ENCODE measurements at regions not wholly inside any gene's neighbourhood (a gene's known extent, or its start where the extent isn't known, plus 50 kb on each side); places are given as distances from the start of the nearest gene placed in this dataset.
"Not testable (repeated sequence)": the region's sequence is repeated elsewhere in the genome, so short reads cannot be mapped to it uniquely, and the experiment has no call there.

- H3K9me3 ChIP-seq (replicated peaks): no peaks in the 10 kb centered on the region
- H3K36me3 ChIP-seq: no peaks in the 10 kb centered on the region
- no peak overlapping the region for H3K27ac ChIP-seq (replicated peaks)
- no peaks in the 10 kb centered on the region for H3K27me3 ChIP-seq (ENCODE audit: low read depth)
- DNase-seq: no peak
- no peaks in the 10 kb centered on the region for H3K4me1 ChIP-seq
- no peak overlapping the region for H3K4me3 ChIP-seq
- TF ChIP-seq CTCF (IDR thresholded peaks at IDR 0.05; ENCODE audit: borderline replicate concordance): no peak
- intact Hi-C loops (cut with micrococcal nuclease): no loop called here
Observed at GRCh38 chr17:6928193-6928592, 67.7 kb upstream of the ALOX12 start.

- no peak overlapping the region for H3K27ac ChIP-seq (replicated peaks)
- H3K4me3 ChIP-seq: no peak overlapping the region
- intact Hi-C loops (cut with micrococcal nuclease): no loop called here
- no peaks in the 10 kb centered on the region for H3K4me1 ChIP-seq
- DNase-seq: no peak
- TF ChIP-seq CTCF (IDR thresholded peaks at IDR 0.05; ENCODE audit: borderline replicate concordance): no peak
- no peaks in the 10 kb centered on the region for H3K27me3 ChIP-seq (ENCODE audit: low read depth)
- H3K9me3 ChIP-seq (replicated peaks): no peaks in the 10 kb centered on the region
- H3K36me3 ChIP-seq: no peaks in the 10 kb centered on the region
Observed at GRCh38 chr17:6930749-6931148, 65.1 kb upstream of the ALOX12 start.

GRCh38 chr17:6934544-6934943 lies 61.3 kb upstream of the ALOX12 start:
- H3K27me3 ChIP-seq (ENCODE audit: low read depth); H3K36me3 ChIP-seq; H3K9me3 ChIP-seq (replicated peaks); H3K4me3 ChIP-seq; H3K27ac ChIP-seq (replicated peaks); DNase-seq; intact Hi-C loops (cut with micrococcal nuclease); H3K4me1 ChIP-seq: not testable (repeated sequence)

GRCh38 chr17:6936370-6937028 lies 59.4 kb upstream of the ALOX12 start:
- H3K27ac ChIP-seq (replicated peaks): peak overlapping the region; percentile 78
- TF ChIP-seq CTCF (IDR thresholded peaks at IDR 0.05; ENCODE audit: borderline replicate concordance): no peak
- no peak for DNase-seq

GRCh38 chr17:6938637-6939036 lies 57.2 kb upstream of the ALOX12 start:
- no peak for DNase-seq
- no peak for TF ChIP-seq CTCF (IDR thresholded peaks at IDR 0.05; ENCODE audit: borderline replicate concordance)
- H3K4me3 ChIP-seq: no peak overlapping the region
- H3K36me3 ChIP-seq: no peaks in the 10 kb centered on the region
- peaks cover 8% of the 10 kb centered on the region for H3K27me3 ChIP-seq (ENCODE audit: low read depth)
- no peaks in the 10 kb centered on the region for H3K9me3 ChIP-seq (replicated peaks)
- intact Hi-C loops (cut with micrococcal nuclease): no loop called here
- no peaks in the 10 kb centered on the region for H3K4me1 ChIP-seq
- no peak overlapping the region for H3K27ac ChIP-seq (replicated peaks)

More at GRCh38 chr17:6936370-6937028, 59.4 kb upstream of the ALOX12 start:
- Histone ChIP-seq H3K4me3 (peak overlapping the region; percentile 63), H3K36me3 (no peaks in the 10 kb centered on the region), H3K27me3 (ENCODE audit: low read depth) (peaks cover 8% of the 10 kb centered on the region), H3K4me1 (no peaks in the 10 kb centered on the region), H3K9me3 (replicated peaks) (no peaks in the 10 kb centered on the region)
- intact Hi-C loops (cut with micrococcal nuclease): no loop called here

- no peak overlapping the region for H3K27ac ChIP-seq (replicated peaks)
- H3K9me3 ChIP-seq (replicated peaks): no peaks in the 10 kb centered on the region
- DNase-seq: no peak
- H3K27me3 ChIP-seq (ENCODE audit: low read depth): peaks cover 8% of the 10 kb centered on the region
- H3K4me1 ChIP-seq: no peaks in the 10 kb centered on the region
- intact Hi-C loops (cut with micrococcal nuclease): no loop called here
- peak overlapping the region; percentile 39 for H3K4me3 ChIP-seq
- no peak for TF ChIP-seq CTCF (IDR thresholded peaks at IDR 0.05; ENCODE audit: borderline replicate concordance)
- no peaks in the 10 kb centered on the region for H3K36me3 ChIP-seq
Observed at GRCh38 chr17:6940186-6940649, 55.6 kb upstream of the ALOX12 start.
